ENCODE measurements at regions not wholly inside any gene's neighbourhood (a gene's known extent, or its start where the extent isn't known, plus 50 kb on each side); places are given as distances from the start of the nearest gene placed in this dataset.

DNA sequence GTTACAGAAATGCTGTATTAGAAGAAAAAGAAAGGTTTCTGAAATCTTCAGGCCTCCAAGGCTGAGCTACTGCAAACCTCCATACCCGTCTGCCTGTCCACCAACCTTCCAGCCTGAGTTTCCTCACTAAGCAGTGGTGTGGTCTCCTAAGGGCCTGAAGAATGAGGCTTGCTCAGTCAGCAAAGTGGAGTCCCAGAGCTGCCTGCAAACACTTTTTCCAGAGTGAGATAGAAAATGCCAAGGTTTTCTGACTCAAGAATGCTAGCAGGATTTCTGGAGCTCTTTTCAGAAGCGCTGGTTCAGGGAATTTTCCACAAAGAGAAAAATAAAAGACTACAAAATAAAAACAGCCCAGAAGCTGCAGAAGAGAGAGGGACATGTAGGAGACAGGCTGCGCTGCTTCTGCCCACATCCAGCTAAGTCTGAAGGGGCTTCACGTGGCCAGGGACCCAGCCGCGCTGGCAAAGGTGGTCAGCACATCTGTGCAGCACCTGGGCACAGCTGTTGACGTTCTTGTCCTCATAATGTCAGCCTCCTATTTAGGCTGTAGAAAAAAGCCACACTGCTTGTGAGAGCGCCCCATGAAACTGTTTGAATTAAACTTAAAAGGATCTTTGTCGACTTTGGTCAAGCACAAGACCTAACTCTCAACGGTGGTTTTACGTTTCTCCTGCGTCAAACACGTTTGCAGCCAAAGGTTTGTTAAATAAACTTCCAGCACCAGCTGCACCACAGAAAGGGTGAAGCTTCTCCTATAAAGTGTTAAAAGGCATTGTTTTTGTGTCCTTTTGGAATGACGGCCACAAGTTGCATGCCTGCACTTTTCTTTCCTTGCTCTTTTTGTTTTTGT, 209.0 kb downstream of the THBS2 start:
- no peak for DNase-seq

DNA sequence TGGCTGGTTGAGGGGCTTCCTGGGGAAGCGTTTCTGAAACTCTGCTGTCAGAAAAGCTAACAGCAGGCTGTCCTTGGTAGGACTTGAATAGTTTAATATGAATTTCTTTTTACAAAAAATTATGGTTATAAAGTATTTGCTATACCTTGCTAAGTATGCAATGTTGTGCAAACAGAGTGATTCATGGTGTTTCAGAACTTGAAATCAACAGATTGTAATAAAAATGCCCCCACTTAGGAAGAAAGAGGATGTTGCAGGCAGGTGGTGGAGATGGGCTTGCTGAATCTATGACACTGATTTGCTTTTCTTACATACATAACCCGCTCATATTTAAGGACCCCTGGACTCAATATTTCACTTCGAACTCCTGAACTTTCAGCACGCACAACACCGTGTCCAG, 211.6 kb downstream of the THBS2 start:
- DNase-seq = no peak

DNA sequence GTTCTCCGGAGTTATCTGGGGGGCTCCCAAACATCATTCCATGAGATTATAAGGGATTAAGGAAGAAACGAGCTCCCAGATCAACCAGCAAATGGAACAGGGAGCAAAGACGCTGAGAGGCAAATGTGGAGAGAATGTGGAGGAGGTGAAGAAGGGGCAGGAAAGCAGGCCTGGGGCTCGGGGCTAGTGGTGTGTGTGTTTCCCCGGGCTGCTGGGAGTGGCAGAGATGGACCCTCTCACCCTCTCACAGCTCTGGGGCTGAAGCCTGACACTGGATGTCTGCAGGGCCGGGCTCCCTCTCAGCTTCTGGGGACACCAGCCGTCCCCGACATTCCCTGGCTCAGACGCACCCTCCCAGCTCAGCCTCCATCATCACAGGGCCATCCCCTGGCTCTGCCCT, 212.6 kb downstream of the THBS2 start:
- no peak for DNase-seq

DNA sequence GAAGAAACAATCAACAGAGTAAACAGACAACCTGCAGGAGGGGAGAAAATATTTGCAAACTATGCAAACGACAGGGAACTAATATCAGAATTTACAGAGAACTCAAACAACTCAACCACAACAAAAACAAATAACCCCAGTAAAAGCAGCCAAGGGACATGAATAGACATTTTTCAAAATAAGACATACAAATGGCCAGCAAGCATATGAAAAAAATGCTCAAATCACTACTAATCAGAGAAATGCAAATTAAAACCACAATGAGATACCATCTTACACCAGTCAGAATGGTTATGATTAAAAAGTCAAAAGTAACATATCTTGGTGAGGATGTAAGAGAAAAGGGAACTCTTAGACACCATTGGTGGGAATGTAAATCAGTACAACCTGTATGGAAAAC, 215.0 kb downstream of the THBS2 start:
- no peak for DNase-seq

DNA sequence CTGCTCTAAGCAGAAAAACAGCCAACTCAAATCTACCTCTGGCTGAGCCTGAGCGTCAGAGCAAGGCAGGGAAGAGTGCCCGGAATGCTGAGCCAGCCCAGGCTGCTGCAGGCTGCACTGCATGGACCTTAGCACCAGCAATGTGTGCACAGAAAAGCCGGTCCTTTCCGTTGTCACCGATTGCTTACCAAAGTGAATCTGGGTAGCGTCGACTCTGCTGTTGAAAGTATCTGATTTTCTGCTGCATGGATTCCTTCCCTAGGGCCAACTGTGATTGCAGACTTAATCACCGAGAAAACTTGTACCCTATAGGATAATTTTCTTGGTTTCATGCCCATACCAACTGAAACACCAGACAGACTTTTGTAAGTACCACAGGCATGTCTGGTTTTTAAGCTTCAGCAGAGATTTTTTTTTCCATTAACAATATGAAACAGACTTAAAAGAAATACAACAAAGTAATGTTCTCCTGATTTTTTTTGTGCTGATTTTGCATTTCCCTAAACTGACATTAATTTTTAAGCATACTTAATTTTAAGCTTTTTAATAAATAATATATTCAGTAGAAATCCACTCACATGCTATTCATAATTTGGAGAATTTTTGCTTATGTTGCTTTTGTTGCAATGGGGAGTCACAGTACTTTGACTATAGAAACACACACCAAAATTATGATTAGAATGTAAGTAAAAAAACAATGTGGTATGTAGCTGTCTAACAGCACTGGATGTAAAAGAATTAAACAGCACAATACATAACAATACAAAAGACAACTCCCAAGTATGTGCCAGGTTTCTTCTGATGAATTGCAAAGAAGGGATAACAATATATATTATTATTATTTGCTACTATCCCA, 218.0 kb downstream of the THBS2 start:
- no peak for DNase-seq

DNA sequence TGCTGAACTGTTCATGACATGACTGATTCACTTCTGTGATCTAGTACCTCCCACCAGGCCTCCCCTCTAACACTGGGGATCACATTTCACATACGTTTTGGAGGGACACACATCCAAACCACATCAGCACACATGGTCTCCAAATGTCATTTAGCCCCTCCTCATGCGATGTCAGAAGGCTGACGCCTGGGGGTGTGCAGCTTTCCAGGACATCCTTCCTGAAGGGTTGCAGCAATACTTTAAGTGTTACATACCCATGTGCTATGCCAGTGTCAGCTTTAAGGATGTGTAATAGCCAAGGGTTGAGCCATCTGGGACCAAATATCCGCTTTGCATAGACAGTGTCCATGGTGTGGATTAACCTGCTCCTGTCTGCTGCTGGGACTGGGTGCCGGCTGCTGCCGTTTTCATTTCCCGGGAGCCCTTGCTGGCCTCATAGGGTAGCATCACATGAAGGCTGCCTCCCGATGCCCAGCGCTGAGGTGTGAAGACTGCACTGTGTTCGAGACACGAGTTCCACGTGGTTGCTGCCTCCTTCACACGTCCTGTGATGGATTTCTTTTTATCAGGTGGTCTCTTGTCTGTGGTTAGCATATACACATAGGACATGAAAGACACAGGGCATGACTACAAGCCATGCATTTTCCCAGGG, 219.0 kb downstream of the THBS2 start:
- no peak for DNase-seq

DNA sequence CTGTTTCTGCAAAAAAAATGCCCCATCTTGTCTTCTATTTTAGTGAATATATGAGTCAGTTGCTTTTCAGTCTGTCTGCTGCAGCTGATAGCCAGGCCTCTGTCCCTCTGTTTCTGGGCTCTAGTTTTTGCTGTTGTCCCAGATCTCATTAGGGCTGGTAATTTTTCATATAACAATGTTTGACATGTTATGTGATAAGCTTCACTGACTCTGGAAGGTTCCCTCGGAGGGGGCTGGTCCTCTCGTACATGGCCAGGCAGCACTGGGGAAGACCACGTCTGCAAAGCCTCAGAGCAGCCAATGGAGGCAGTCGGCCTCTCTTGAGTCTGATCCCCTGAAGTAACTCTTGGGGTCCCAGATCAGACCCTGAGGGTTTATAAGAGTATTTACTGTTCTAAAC, 223.8 kb downstream of the THBS2 start:
- DNase-seq = no peak

DNA sequence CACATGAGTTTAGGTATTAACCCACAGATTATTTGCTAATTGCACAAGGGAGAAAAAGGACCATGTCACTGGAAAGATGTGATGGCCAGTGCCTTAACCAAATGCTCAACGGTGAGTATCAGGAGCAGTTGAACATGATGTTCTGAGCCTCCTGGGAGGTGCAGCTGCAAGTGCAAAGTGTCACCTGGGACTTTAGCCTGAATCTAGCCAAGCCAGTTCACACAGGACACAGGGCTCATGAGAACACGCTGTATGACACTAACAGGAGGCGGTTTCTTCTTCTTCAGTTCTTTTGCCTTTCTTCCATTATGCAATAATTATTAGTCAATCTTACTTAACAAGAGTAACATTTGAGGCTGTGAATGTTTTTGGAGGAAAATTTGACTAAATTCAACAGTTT, 225.3 kb downstream of the THBS2 start:
- no peak for DNase-seq

DNA sequence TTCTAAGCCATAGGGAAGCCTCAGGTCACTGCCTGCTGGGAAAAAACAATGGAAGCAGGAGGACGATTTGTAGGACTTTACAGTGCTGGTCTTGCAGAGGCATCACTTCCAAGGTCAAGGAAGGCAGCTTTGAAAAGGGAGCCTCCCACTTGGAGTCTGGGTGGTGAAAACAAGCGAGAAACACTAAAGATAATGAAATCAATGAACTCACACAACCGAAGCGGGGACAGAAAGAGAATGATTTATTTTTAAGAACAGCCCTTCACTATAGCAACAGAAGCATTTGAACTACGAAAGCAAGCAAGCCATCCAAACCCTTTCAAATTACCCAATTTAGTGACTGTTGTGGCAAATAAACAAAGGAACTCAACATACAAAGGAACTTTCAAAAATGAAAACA, 227.5 kb downstream of the THBS2 start:
- DNase-seq = no peak

DNA sequence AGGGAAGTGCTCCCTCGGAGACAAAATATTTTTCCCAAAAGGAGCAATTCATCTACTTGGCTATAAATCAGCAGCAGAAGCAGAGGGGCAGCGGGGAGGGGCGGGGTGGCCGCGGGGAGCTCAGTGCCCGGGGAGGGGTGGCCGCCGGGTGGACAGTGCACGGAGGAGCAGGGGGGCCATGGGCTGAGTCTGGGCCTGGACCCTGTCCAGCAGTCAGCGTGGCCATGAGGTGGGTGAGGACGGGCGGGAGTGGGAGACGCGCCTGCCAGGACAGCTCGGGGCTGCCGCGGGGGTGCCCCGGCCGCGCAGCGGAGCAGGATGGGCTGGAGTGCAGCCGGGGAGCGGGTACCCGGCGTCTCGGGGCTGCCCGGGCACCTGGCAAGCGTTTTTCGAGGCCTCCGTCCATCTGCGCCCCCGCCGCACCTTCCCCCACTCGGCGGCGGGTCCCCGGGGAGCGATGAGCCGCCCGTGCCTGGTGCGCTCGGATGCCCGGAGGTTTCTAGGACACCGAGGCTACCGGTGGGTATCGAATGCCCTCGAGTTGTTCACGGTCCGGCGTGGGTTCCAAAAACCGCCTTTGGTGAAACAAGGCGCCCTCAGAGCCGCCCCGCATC, 229.5 kb downstream of the THBS2 start:
- DNase-seq = no peak

DNA sequence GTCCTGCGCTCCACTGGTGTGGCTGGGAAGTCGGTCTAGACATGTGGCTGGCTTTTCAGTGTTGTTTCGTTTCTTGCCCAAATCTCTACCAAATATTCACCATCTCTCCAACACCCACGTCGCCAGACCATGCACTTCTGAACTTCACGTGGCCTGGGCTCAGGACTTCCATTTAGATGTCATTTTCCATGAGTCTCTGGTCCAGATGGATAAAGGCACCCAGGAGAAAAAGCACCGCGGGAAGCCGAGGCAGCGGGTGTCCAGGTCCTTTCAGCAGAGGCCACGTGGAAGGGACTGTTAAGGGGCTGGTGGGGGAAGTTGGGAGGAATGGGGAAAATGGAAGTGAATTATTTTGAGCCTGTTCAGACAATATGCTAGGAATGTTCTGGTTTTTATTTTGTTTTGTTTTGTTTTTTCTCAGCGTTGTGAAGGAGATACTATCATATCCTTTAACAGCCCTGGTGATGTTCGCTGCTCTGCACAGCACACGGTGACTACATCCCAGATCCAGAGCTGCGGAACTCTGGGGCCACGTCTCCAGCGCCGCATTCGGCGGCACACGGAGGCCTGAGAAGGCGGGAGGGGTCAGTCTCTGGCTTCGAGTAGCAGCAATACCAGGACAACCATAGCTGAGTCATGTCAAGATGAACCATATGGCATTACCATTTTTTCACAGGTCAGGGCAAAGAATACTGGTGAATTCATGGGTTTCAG, 230.3 kb downstream of the THBS2 start:
- no peak for DNase-seq

DNA sequence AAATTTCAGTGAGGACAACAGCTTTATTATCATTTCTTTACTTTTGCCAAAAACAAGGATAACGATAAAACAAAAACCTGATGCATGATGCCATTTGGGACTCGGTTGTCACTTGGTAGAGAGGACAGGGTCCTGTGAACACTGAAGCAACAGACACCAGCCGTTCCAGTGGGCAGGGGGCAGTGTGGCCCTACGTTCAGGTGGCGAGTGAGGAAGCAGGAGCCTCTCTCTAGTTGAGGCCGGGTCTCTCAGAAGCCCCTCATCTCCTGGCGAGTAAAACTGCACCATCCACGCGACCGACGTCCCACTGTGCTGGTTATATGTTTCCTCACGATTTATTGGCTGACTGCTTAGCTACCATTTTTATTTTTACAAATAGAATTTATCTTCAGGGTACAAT, 231.6 kb downstream of the THBS2 start:
- DNase-seq = no peak

DNA sequence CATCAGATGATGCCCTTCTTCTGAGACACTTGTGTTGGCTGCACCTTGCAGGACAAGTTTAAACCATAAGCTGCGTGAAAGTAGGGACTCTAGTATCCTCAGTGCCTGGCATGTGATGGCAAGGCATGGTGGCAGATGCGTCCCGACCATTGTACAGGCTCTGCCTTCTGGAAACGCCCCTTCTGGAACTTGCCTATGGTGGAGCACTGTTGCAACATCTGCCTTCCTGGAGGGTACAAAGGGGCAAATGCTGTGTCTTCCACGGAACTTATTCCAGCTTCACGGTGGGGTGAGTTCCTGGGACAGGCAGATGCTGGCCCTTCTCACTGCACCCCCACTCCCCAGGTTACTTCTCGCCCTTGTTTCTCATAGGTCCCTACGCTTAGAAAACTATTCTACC, 232.8 kb downstream of the THBS2 start:
- no peak for DNase-seq

DNA sequence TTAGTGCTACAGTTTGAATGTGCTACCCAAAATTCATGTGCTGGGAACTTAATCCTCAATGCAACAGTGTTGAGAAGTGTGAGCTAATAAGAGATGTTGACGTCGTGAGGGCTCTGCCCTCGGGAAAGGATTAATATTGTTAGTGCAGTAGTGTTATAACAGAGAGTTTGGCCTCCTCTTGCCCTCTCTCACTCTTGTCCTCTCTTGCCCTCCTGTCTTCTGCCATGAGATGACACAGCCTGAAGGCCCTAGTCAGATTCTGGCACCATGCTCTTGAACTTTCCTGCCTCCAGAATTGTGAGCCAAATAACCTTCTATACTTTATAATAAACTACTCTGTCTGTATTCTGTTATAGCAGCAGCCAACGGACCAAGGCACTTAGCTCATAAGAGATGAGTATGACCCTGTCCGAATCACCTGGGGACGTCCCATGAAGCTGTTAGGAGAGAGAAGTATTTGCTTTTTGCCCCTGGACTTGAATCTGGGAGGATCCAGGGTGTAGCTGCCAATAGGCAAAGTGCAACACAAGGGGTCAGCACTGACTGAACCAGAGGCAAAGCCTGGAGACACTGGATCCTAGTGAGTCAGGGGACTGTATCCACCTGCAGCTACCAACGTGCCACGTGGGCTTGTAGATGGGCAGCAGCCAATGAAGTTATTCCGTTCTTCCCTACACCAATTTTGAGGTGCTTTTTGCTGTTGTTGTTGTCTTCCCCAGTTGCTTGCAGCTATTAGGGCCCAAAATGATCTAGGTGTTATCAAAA, 233.7 kb downstream of the THBS2 start:
- no peak for DNase-seq

DNA sequence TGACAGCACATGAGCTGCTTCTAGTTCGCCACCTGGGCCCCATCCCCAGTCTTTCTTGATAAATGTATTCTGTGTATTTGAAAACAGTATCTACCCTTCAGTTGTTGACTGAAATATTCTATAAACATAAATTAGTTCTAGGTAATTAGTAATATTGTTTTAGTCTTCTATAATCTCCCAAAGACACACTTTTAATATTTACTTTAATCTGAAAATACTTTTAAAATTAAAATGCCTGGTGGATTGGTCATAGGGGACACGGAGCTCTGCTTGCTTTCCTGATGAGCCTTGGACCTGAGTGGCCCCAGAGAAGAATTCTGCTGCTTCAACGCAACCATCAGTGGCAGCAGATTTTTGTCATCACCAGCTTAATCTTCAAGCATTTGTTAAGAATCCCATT, 234.5 kb downstream of the THBS2 start:
- DNase-seq = no peak

DNA sequence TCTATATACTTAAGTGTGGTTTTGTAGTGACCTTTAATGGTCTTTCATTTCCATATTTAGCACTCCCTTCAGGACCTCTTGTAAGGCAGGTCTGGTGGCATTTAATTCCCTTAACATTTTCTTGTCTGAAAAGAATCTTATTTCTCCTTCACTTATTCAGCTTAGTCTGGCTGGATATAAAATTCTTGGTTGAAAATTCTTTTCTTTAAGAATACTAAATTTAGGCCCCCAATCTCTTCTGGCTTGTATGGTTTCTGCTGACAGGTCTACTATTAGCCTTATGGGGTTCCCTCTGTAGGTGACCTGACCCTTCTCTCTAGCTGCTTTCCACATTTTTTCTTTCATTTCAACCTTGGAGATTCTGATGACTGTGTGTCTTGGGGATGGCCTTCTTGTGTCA, 236.9 kb downstream of the THBS2 start:
- DNase-seq = no peak

DNA sequence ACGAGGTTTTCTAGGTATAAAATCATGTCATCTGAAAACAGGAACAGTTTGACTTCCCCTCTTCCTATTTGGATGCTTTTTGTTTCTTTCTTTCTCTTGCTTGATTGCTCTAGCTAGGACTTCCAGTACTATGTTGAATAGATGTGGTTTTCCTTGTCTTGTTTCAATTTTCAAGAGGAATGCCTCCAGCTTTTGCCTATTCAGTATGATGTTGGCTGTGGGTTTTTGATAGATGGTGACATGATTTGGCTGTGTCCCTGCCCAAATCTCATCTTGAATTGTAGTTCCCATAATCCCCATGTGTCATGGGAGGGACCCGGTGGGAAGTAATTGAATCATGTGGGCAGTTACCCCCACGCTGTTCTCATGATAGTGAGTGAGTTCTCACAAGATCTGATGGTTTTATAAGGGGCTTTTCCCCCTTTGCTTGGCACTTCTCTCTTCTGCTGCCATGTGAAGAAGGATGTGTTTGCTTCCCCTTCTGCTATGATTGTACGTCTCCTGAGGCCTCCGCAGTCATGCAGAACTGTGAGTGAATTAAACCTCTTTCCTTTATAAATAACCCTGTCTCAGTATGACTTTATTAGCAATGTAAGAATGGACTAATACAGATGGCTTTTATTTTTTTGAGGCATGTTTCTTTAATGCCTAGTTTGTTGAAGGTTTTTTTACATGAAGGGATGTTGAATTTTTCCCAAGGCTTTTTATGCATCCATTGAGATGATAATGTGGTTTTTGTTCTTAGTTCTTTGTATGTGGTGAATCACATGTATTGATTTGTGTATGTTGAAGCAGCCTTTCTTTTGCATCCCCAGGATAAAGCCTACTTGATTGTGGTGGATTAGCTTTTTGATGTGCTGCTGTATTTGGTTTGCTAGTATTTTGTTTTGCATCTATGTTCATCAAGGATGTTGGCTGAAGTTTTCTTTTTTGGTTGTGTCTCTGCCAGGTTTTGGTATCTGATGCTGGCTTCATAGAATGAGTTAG, 239.1 kb downstream of the THBS2 start:
- no peak for DNase-seq

DNA sequence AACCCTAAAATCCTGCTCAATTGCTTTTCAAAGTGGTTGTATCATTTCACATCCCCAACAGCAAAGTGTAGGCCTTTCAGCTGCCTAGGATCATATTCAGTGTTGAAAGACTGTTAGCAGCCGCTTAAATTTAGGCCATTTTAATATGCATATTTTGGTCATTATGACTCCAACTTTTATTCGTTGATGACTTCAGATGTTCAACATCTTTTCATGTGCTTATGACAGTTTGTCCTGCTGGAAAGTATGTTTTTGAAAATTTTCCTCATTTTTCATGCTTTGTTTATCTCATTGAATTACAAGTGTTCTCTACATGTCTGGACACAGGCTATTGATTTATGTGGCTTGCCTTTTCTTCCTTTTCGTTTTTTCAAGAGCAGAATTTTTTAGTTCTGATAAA, 244.0 kb downstream of the THBS2 start:
- no peak for DNase-seq

DNA sequence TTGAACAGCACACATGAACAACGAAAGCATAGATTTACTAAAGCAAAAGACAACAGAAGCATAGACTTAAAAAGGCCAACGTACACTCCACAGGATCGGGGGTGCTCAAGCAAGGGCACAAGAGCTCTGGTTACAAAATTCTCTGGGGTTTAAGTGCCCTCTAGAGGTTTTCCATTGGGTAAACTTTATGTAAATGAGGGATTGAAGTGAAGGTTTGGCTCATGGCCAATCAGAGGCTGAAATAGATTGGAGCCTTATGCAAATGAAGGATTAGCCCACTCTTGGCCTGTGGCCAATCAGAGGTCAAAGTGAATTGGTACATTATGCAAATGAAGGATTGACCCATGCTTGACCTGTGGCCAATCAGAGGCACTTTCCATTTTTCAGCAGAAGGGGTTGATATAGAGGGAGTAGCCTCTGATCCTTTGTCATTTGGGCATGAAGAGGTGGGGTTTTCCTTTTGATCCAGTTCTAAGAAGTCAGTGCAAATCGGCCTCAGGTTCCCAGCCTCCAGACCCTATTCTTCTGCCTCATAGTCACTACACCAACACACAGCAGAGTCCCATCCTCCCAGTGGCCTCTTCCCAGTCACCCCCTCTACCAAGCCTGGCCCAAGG, 244.9 kb downstream of the THBS2 start:
- peak; percentile 92 to 94 for DNase-seq

DNA sequence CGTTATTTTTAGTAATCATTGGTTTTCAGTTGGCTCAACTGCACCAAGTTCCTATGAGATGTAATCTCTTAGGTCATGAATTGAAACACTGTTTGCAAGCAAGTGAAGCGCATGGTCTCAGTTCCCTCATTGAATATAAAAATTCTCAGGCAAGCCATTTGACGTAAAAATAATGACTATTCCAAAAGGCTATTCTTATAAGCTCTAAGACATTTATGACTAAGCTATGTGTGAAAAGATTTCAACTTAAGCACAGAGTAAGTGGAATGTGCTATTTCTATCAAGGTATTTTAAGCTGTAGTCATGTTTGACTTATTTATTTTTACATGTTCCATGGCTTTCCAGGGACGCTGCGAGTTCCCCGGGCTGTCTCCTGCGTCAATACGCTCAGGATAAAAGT, 248.5 kb downstream of the THBS2 start:
- no peak for DNase-seq

Data from NCI-H524 (cell line).